Body of pancreas (tissue), 4 donors: ENCODE measurements at regions not wholly inside any gene's neighbourhood (a gene's known extent, or its start where the extent isn't known, plus 50 kb on each side); places are given as distances from the start of the nearest gene placed in this dataset.

Experiments used
- POLR2A ChIP-seq, 3 donors: fragments of 450-650 bp; IDR thresholded peaks; one replicate each; pipeline ENCODE4 v1.6.1; 2016; ENCODE audit warnings: antibody characterized with exemption in 3 of 3, mild to moderate bottlenecking in 2 of 3
- TF ChIP-seq, protein P1 (sequence below), 7 experiments: fragments of 450-650 bp in 4 of 7; fragments of 200-600 bp in 3 of 7; sonication (generic) in 3 of 7; IDR thresholded peaks; one replicate each; pipeline ENCODE4 v1.5.1; 2016 to 2019; ENCODE audit warnings: antibody characterized with exemption in 7 of 7

DNA sequence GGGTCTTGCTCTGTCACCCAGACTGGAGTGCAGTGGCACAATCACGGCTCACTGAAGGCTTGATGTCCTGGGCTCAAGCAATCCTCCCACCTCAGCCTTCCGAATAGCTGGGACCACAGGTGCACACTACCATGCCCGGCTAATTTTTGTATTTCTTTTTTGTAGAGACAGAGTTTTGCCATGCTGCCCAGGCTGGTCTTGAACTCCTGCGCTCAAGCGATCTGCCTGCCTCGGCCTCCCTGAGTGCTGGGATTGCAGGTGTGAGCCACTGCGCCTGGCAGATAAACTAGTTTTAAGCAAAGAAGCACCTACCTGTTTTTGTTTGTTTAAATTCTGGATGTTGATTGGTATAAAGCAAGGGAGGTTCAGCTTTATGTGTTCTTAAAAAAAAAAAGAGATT is 170.6 kb upstream of the GOLIM4 start:
- TF ChIP-seq, protein P1, sequence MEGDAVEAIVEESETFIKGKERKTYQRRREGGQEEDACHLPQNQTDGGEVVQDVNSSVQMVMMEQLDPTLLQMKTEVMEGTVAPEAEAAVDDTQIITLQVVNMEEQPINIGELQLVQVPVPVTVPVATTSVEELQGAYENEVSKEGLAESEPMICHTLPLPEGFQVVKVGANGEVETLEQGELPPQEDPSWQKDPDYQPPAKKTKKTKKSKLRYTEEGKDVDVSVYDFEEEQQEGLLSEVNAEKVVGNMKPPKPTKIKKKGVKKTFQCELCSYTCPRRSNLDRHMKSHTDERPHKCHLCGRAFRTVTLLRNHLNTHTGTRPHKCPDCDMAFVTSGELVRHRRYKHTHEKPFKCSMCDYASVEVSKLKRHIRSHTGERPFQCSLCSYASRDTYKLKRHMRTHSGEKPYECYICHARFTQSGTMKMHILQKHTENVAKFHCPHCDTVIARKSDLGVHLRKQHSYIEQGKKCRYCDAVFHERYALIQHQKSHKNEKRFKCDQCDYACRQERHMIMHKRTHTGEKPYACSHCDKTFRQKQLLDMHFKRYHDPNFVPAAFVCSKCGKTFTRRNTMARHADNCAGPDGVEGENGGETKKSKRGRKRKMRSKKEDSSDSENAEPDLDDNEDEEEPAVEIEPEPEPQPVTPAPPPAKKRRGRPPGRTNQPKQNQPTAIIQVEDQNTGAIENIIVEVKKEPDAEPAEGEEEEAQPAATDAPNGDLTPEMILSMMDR (IDR thresholded peaks at IDR 0.05) = no peak
- no peak for TF ChIP-seq POLR2A (IDR thresholded peaks at IDR 0.05)
